ENCODE measurements at regions not wholly inside any gene's neighbourhood (a gene's known extent, or its start where the extent isn't known, plus 50 kb on each side); places are given as distances from the start of the nearest gene placed in this dataset.

- Histone ChIP-seq H3K27me3 (ENCODE audit: control insufficient read depth, insufficient read depth, low read length, poor library complexity, severe bottlenecking) (no peaks in the 10 kb centered on the region), H3K4me3 (ENCODE audit: insufficient read depth, low read depth, low read length) (no peak overlapping the region), H3K9me3 (ENCODE audit: control insufficient read depth, low read length) (peaks cover 2% of the 10 kb centered on the region), H3K27ac (ENCODE audit: insufficient read depth, low read depth, low read length, poor library complexity, severe bottlenecking) (no peak overlapping the region), H3K4me1 (ENCODE audit: control insufficient read depth, insufficient read depth, low read length) (no peaks in the 10 kb centered on the region), H3K36me3 (ENCODE audit: control insufficient read depth, insufficient read depth, low read length) (no peaks in the 10 kb centered on the region)
- WGBS, 2 experiments = 94 to 100% methylated on average over 1 of the region's 2 CpGs
Observed at GRCh38 chr13:69649063-69649392, 458.6 kb upstream of the ATXN8OS start.

- Histone ChIP-seq H3K36me3 (ENCODE audit: control insufficient read depth, insufficient read depth, low read length) (no peaks in the 10 kb centered on the region), H3K27me3 (ENCODE audit: control insufficient read depth, insufficient read depth, low read length, poor library complexity, severe bottlenecking) (no peaks in the 10 kb centered on the region), H3K4me1 (ENCODE audit: control insufficient read depth, insufficient read depth, low read length) (no peaks in the 10 kb centered on the region), H3K4me3 (ENCODE audit: insufficient read depth, low read depth, low read length) (no peak overlapping the region), H3K27ac (ENCODE audit: insufficient read depth, low read depth, low read length, poor library complexity, severe bottlenecking) (no peak overlapping the region), H3K9me3 (ENCODE audit: control insufficient read depth, low read length) (peaks cover 2% of the 10 kb centered on the region)
- WGBS, 2 experiments = 86 to 100% methylated on average over 3 of the region's 3 CpGs
Observed at GRCh38 chr13:69648340-69649062, 459.1 kb upstream of the ATXN8OS start.

- no peak overlapping the region for H3K27ac ChIP-seq (ENCODE audit: insufficient read depth, low read depth, low read length, poor library complexity, severe bottlenecking)
- no peaks in the 10 kb centered on the region for H3K4me1 ChIP-seq (ENCODE audit: control insufficient read depth, insufficient read depth, low read length)
- H3K36me3 ChIP-seq (ENCODE audit: control insufficient read depth, insufficient read depth, low read length) = no peaks in the 10 kb centered on the region
- no peaks in the 10 kb centered on the region for H3K27me3 ChIP-seq (ENCODE audit: control insufficient read depth, insufficient read depth, low read length, poor library complexity, severe bottlenecking)
- peaks cover 2% of the 10 kb centered on the region for H3K9me3 ChIP-seq (ENCODE audit: control insufficient read depth, low read length)
- H3K4me3 ChIP-seq (ENCODE audit: insufficient read depth, low read depth, low read length) = no peak overlapping the region
Observed at GRCh38 chr13:69644447-69644846, 463.2 kb upstream of the ATXN8OS start.

GRCh38 chr13:69641773-69642172 is 465.9 kb upstream of the ATXN8OS start:
- Histone ChIP-seq H3K36me3 (ENCODE audit: control insufficient read depth, insufficient read depth, low read length) (no peaks in the 10 kb centered on the region), H3K27ac (ENCODE audit: insufficient read depth, low read depth, low read length, poor library complexity, severe bottlenecking) (no peak overlapping the region), H3K9me3 (ENCODE audit: control insufficient read depth, low read length) (peaks cover 2% of the 10 kb centered on the region), H3K27me3 (ENCODE audit: control insufficient read depth, insufficient read depth, low read length, poor library complexity, severe bottlenecking) (no peaks in the 10 kb centered on the region), H3K4me3 (ENCODE audit: insufficient read depth, low read depth, low read length) (no peak overlapping the region), H3K4me1 (ENCODE audit: control insufficient read depth, insufficient read depth, low read length) (no peaks in the 10 kb centered on the region)

- no CpG with 5 or more reads among the region's 1 CpG for WGBS, 2 experiments
- Histone ChIP-seq H3K36me3 (ENCODE audit: control insufficient read depth, insufficient read depth, low read length) (no peaks in the 10 kb centered on the region), H3K27me3 (ENCODE audit: control insufficient read depth, insufficient read depth, low read length, poor library complexity, severe bottlenecking) (no peaks in the 10 kb centered on the region), H3K9me3 (ENCODE audit: control insufficient read depth, low read length) (no peaks in the 10 kb centered on the region), H3K4me3 (ENCODE audit: insufficient read depth, low read depth, low read length) (no peak overlapping the region), H3K27ac (ENCODE audit: insufficient read depth, low read depth, low read length, poor library complexity, severe bottlenecking) (no peak overlapping the region), H3K4me1 (ENCODE audit: control insufficient read depth, insufficient read depth, low read length) (no peaks in the 10 kb centered on the region)
Observed at GRCh38 chr13:69633044-69633443, 474.6 kb upstream of the ATXN8OS start.

GRCh38 chr13:69623973-69624372 is 483.7 kb upstream of the ATXN8OS start:
- Histone ChIP-seq H3K27me3 (ENCODE audit: control insufficient read depth, insufficient read depth, low read length, poor library complexity, severe bottlenecking) (no peaks in the 10 kb centered on the region), H3K36me3 (ENCODE audit: control insufficient read depth, insufficient read depth, low read length) (no peaks in the 10 kb centered on the region), H3K27ac (ENCODE audit: insufficient read depth, low read depth, low read length, poor library complexity, severe bottlenecking) (no peak overlapping the region), H3K4me3 (ENCODE audit: insufficient read depth, low read depth, low read length) (no peak overlapping the region), H3K4me1 (ENCODE audit: control insufficient read depth, insufficient read depth, low read length) (no peaks in the 10 kb centered on the region), H3K9me3 (ENCODE audit: control insufficient read depth, low read length) (no peaks in the 10 kb centered on the region)

GRCh38 chr13:69619651-69620050 is 488.0 kb upstream of the ATXN8OS start:
- no peaks in the 10 kb centered on the region for H3K9me3 ChIP-seq (ENCODE audit: control insufficient read depth, low read length)
- no peaks in the 10 kb centered on the region for H3K4me1 ChIP-seq (ENCODE audit: control insufficient read depth, insufficient read depth, low read length)
- 67 to 78% methylated on average over 2 of the region's 2 CpGs for WGBS, 2 experiments
- H3K27me3 ChIP-seq (ENCODE audit: control insufficient read depth, insufficient read depth, low read length, poor library complexity, severe bottlenecking) = no peaks in the 10 kb centered on the region
- H3K4me3 ChIP-seq (ENCODE audit: insufficient read depth, low read depth, low read length) = no peak overlapping the region
- H3K27ac ChIP-seq (ENCODE audit: insufficient read depth, low read depth, low read length, poor library complexity, severe bottlenecking) = no peak overlapping the region
- no peaks in the 10 kb centered on the region for H3K36me3 ChIP-seq (ENCODE audit: control insufficient read depth, insufficient read depth, low read length)

GRCh38 chr13:69618838-69619237 is 488.8 kb upstream of the ATXN8OS start:
- Histone ChIP-seq H3K36me3 (ENCODE audit: control insufficient read depth, insufficient read depth, low read length) (no peaks in the 10 kb centered on the region), H3K4me1 (ENCODE audit: control insufficient read depth, insufficient read depth, low read length) (no peaks in the 10 kb centered on the region), H3K27me3 (ENCODE audit: control insufficient read depth, insufficient read depth, low read length, poor library complexity, severe bottlenecking) (no peaks in the 10 kb centered on the region), H3K27ac (ENCODE audit: insufficient read depth, low read depth, low read length, poor library complexity, severe bottlenecking) (no peak overlapping the region), H3K4me3 (ENCODE audit: insufficient read depth, low read depth, low read length) (no peak overlapping the region), H3K9me3 (ENCODE audit: control insufficient read depth, low read length) (no peaks in the 10 kb centered on the region)
- 90% methylated on average over 1 of the region's 1 CpG for WGBS, 2 experiments

- Histone ChIP-seq H3K36me3 (ENCODE audit: control insufficient read depth, insufficient read depth, low read length) (no peaks in the 10 kb centered on the region), H3K9me3 (ENCODE audit: control insufficient read depth, low read length) (no peaks in the 10 kb centered on the region)
- WGBS, 2 experiments = 97 to 98% methylated on average over 4 of the region's 4 CpGs
Observed at GRCh38 chr13:69618393-69618792, 489.2 kb upstream of the ATXN8OS start.

GRCh38 chr13:69617587-69617986 is 490.0 kb upstream of the ATXN8OS start:
- H3K27me3 ChIP-seq (ENCODE audit: control insufficient read depth, insufficient read depth, low read length, poor library complexity, severe bottlenecking) = no peaks in the 10 kb centered on the region
- H3K4me3 ChIP-seq (ENCODE audit: insufficient read depth, low read depth, low read length) = no peak overlapping the region
- WGBS, 2 experiments = 95 to 98% methylated on average over 2 of the region's 2 CpGs
- H3K9me3 ChIP-seq (ENCODE audit: control insufficient read depth, low read length) = no peaks in the 10 kb centered on the region
- H3K27ac ChIP-seq (ENCODE audit: insufficient read depth, low read depth, low read length, poor library complexity, severe bottlenecking) = no peak overlapping the region
- no peaks in the 10 kb centered on the region for H3K4me1 ChIP-seq (ENCODE audit: control insufficient read depth, insufficient read depth, low read length)
- H3K36me3 ChIP-seq (ENCODE audit: control insufficient read depth, insufficient read depth, low read length) = no peaks in the 10 kb centered on the region

More at GRCh38 chr13:69618393-69618792, 489.2 kb upstream of the ATXN8OS start:
- no peak overlapping the region for H3K27ac ChIP-seq (ENCODE audit: insufficient read depth, low read depth, low read length, poor library complexity, severe bottlenecking)
- no peaks in the 10 kb centered on the region for H3K27me3 ChIP-seq (ENCODE audit: control insufficient read depth, insufficient read depth, low read length, poor library complexity, severe bottlenecking)
- H3K4me1 ChIP-seq (ENCODE audit: control insufficient read depth, insufficient read depth, low read length) = no peaks in the 10 kb centered on the region
- no peak overlapping the region for H3K4me3 ChIP-seq (ENCODE audit: insufficient read depth, low read depth, low read length)

GRCh38 chr13:69616396-69616795 is 491.2 kb upstream of the ATXN8OS start:
- WGBS, 2 experiments = 93 to 94% methylated on average over 3 of the region's 3 CpGs
- H3K4me1 ChIP-seq (ENCODE audit: control insufficient read depth, insufficient read depth, low read length) = no peaks in the 10 kb centered on the region
- no peak overlapping the region for H3K4me3 ChIP-seq (ENCODE audit: insufficient read depth, low read depth, low read length)
- no peaks in the 10 kb centered on the region for H3K9me3 ChIP-seq (ENCODE audit: control insufficient read depth, low read length)
- H3K27me3 ChIP-seq (ENCODE audit: control insufficient read depth, insufficient read depth, low read length, poor library complexity, severe bottlenecking) = no peaks in the 10 kb centered on the region
- no peak overlapping the region for H3K27ac ChIP-seq (ENCODE audit: insufficient read depth, low read depth, low read length, poor library complexity, severe bottlenecking)
- no peaks in the 10 kb centered on the region for H3K36me3 ChIP-seq (ENCODE audit: control insufficient read depth, insufficient read depth, low read length)
